Neural progenitor cell (in vitro differentiated cells): ENCODE measurements at regions not wholly inside any gene's neighbourhood (a gene's known extent, or its start where the extent isn't known, plus 50 kb on each side); places are given as distances from the start of the nearest gene placed in this dataset.

Source experiments
- EZH2phosphoT487 ChIP-seq: fragments of 200-600 bp; sonication (generic); IDR thresholded peaks from 2 replicates; pipeline ENCODE4 v1.6.1; 2017; ENCODE audit warnings: antibody characterized with exemption
- TF ChIP-seq, protein P1 (sequence below): fragments of 200-600 bp; sonication (generic); IDR thresholded peaks from 2 replicates; pipeline ENCODE4 v1.5.1; 2017; ENCODE audit warnings: antibody characterized with exemption, mild to moderate bottlenecking

DNA sequence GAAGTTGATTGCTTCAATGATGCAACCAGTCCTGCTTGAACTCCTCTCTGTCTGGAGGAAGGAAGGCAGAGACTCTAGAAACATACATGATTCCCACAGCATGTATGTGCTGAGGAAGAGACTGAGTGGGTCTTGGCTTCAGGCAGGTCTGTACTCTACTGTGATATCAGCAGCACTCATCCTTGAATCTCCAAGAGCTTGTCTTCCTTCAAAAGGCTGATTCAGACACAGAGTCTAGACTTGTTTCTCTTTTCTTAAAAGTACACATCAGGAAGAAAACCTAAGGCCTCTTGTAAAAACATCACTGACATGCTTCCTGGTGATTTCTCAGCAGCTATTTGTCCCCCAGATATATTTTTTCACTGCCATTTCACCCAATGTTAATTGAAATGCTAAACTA is 155.7 kb upstream of the HEY2 start:
- no peak for TF ChIP-seq EZH2phosphoT487
- TF ChIP-seq, protein P1, sequence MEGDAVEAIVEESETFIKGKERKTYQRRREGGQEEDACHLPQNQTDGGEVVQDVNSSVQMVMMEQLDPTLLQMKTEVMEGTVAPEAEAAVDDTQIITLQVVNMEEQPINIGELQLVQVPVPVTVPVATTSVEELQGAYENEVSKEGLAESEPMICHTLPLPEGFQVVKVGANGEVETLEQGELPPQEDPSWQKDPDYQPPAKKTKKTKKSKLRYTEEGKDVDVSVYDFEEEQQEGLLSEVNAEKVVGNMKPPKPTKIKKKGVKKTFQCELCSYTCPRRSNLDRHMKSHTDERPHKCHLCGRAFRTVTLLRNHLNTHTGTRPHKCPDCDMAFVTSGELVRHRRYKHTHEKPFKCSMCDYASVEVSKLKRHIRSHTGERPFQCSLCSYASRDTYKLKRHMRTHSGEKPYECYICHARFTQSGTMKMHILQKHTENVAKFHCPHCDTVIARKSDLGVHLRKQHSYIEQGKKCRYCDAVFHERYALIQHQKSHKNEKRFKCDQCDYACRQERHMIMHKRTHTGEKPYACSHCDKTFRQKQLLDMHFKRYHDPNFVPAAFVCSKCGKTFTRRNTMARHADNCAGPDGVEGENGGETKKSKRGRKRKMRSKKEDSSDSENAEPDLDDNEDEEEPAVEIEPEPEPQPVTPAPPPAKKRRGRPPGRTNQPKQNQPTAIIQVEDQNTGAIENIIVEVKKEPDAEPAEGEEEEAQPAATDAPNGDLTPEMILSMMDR: no peak
